H9 (cell line): ENCODE measurements at regions not wholly inside any gene's neighbourhood (a gene's known extent, or its start where the extent isn't known, plus 50 kb on each side); places are given as distances from the start of the nearest gene placed in this dataset.

ENCODE experiments used
- DNase-seq: peaks from one replicate; pipeline ENCODE4 v3.0.0-alpha.2; 2017
- H2AFZ ChIP-seq: one replicate; pipeline ENCODE4 v1.6.1; 2013; ENCODE audit warnings: mild to moderate bottlenecking, low read length, control low read depth, moderate library complexity
- H2AK5ac ChIP-seq: 2 replicates; pipeline ENCODE4 v1.6.1; 2013; ENCODE audit warnings: low read length, control low read depth, mixed read lengths; ENCODE audit not compliant: insufficient read length
- H2BK120ac ChIP-seq: one replicate; pipeline ENCODE4 v1.6.1; 2013; ENCODE audit warnings: low read depth, mild to moderate bottlenecking, low read length, control low read depth, inconsistent platforms; ENCODE audit not compliant: poor library complexity, severe bottlenecking
- H2BK12ac ChIP-seq: 2 replicates; pipeline ENCODE4 v1.6.1; 2013; ENCODE audit warnings: low read length, control low read depth, mixed read lengths, low read depth; ENCODE audit not compliant: insufficient read length
- H2BK15ac ChIP-seq: 2 replicates; pipeline ENCODE4 v1.6.1; 2013; ENCODE audit warnings: low read depth, low read length, control low read depth
- H2BK20ac ChIP-seq: one replicate; pipeline ENCODE4 v1.6.1; 2013; ENCODE audit warnings: low read depth, mild to moderate bottlenecking, low read length, control low read depth, inconsistent platforms; ENCODE audit not compliant: poor library complexity, severe bottlenecking
- H2BK5ac ChIP-seq: 2 replicates; pipeline ENCODE4 v1.6.1; 2013; ENCODE audit warnings: low read length, control low read depth, mixed read lengths; ENCODE audit not compliant: insufficient read length
- H3K14ac ChIP-seq: 2 replicates; pipeline ENCODE4 v1.6.1; 2013; ENCODE audit warnings: low read length, control low read depth; ENCODE audit not compliant: insufficient read depth
- H3K18ac ChIP-seq: 2 replicates; pipeline ENCODE4 v1.6.1; 2013; ENCODE audit warnings: low read depth, mild to moderate bottlenecking, mixed read lengths, low read length, control low read depth; ENCODE audit not compliant: insufficient read length
- H3K23ac ChIP-seq: 2 replicates; pipeline ENCODE4 v1.6.1; 2013; ENCODE audit warnings: low read length, control low read depth, mixed read lengths, low read depth; ENCODE audit not compliant: insufficient read length
- H3K23me2 ChIP-seq: 2 replicates; pipeline ENCODE4 v1.6.1; 2013; ENCODE audit warnings: low read depth, mild to moderate bottlenecking, mixed read lengths, low read length, control low read depth; ENCODE audit not compliant: insufficient read length, poor library complexity, severe bottlenecking
- H3K27ac ChIP-seq: 2 replicates; pipeline ENCODE4 v1.5.1; 2013; ENCODE audit warnings: low read length, control low read depth, mixed read lengths, low read depth; ENCODE audit not compliant: insufficient read length
- H3K27me3 ChIP-seq: 2 replicates; pipeline ENCODE4 v1.6.1; 2013; ENCODE audit warnings: low read length, control low read depth, inconsistent platforms; ENCODE audit not compliant: insufficient read depth
- H3K4ac ChIP-seq: 2 replicates; pipeline ENCODE4 v1.6.1; 2013; ENCODE audit warnings: low read depth, mild to moderate bottlenecking, control low read depth, inconsistent platforms, low read length, moderate library complexity
- H3K4me1 ChIP-seq: 2 replicates; pipeline ENCODE4 v1.6.1; 2013; ENCODE audit warnings: low read length, control low read depth, inconsistent platforms; ENCODE audit not compliant: insufficient read depth
- H3K4me2 ChIP-seq: 2 replicates; pipeline ENCODE4 v1.6.1; 2013; ENCODE audit warnings: low read length, control low read depth, mixed read lengths; ENCODE audit not compliant: insufficient read length, insufficient read depth
- H3K56ac ChIP-seq: 2 replicates; pipeline ENCODE4 v1.6.1; 2013; ENCODE audit warnings: low read depth, mild to moderate bottlenecking, mixed read lengths, low read length, control low read depth; ENCODE audit not compliant: insufficient read length
- H3K79me1 ChIP-seq: 2 replicates; pipeline ENCODE4 v1.6.1; 2013; ENCODE audit warnings: low read depth, mild to moderate bottlenecking, moderate library complexity, low read length, control low read depth, inconsistent platforms; ENCODE audit not compliant: insufficient read depth, poor library complexity, severe bottlenecking
- H3K79me2 ChIP-seq: 2 replicates; pipeline ENCODE4 v1.6.1; 2013; ENCODE audit warnings: low read length, control low read depth, inconsistent platforms; ENCODE audit not compliant: insufficient read depth
- H3K9ac ChIP-seq: 2 replicates; pipeline ENCODE4 v1.6.1; 2013; ENCODE audit warnings: low read length, control low read depth, mixed read lengths; ENCODE audit not compliant: insufficient read length; ENCODE audit errors: extremely low read depth
- H3K9me3 ChIP-seq: one replicate; pipeline ENCODE4 v1.6.1; 2013; ENCODE audit warnings: low read depth, low read length, inconsistent platforms; ENCODE audit not compliant: control insufficient read depth
- H3T11ph ChIP-seq: one replicate; pipeline ENCODE4 v1.6.1; 2013; ENCODE audit warnings: mild to moderate bottlenecking, low read length, control low read depth, inconsistent platforms
- H4K20me1 ChIP-seq: one replicate; pipeline ENCODE4 v1.6.1; 2013; ENCODE audit not compliant: control insufficient read depth, insufficient read length, insufficient read depth
- H4K5ac ChIP-seq: 2 replicates; pipeline ENCODE4 v1.6.1; 2013; ENCODE audit warnings: low read depth, mild to moderate bottlenecking, mixed read lengths, low read length, control low read depth; ENCODE audit not compliant: insufficient read length
- H4K8ac ChIP-seq: replicated peaks from 2 replicates; pipeline ENCODE4 v1.6.1; 2013; ENCODE audit warnings: low read length, control low read depth, mixed read lengths, low read depth; ENCODE audit not compliant: insufficient read length
- H4K91ac ChIP-seq: 2 replicates; pipeline ENCODE4 v1.6.1; 2013; ENCODE audit warnings: low read depth, mild to moderate bottlenecking, moderate library complexity, mixed read lengths, low read length, control low read depth; ENCODE audit not compliant: insufficient read length
- H3K27ac Mint-ChIP-seq, 3 experiments: 2 replicates in 2 of 3; 3 replicates in 1 of 3; pipeline ENCODE4 v1.8.0; 2020 to 2021; ENCODE audit warnings: mixed read lengths in 3 of 3, mild to moderate bottlenecking in 1 of 3, moderate library complexity in 1 of 3
- H3K27me3 Mint-ChIP-seq: 2 replicates; pipeline ENCODE4 v1.8.0; 2021; ENCODE audit warnings: low read depth, mild to moderate bottlenecking, moderate library complexity, mixed read lengths
- H3K36me3 Mint-ChIP-seq, 3 experiments: 2 replicates in 2 of 3; 3 replicates in 1 of 3; pipeline ENCODE4 v1.8.0; 2020 to 2021; ENCODE audit warnings: low read depth in 3 of 3, mixed read lengths in 3 of 3; ENCODE audit not compliant: insufficient read depth in 1 of 3
- H3K4me1 Mint-ChIP-seq, 2 experiments: 2 replicates each; pipeline ENCODE4 v1.8.0; 2020; ENCODE audit warnings: mixed read lengths in 2 of 2
- H3K4me3 Mint-ChIP-seq, 2 experiments: 2 replicates in 1 of 2; 3 replicates in 1 of 2; pipeline ENCODE4 v1.8.0; 2020 to 2021; ENCODE audit warnings: mild to moderate bottlenecking in 2 of 2, mixed read lengths in 2 of 2, moderate library complexity in 1 of 2
- H3K9me3 Mint-ChIP-seq, 2 experiments: 2 replicates in 1 of 2; 3 replicates in 1 of 2; pipeline ENCODE4 v1.8.0; 2020; ENCODE audit warnings: mild to moderate bottlenecking in 2 of 2, mixed read lengths in 2 of 2, moderate library complexity in 1 of 2
- CTCF ChIP-seq: fragments of 200-600 bp; sonication (generic); conservative IDR thresholded peaks from 3 replicates; pipeline ENCODE4 v1.8.0; 2021; ENCODE audit warnings: antibody characterized with exemption, mild to moderate bottlenecking
- WGBS: extraction: QIAGEN DNeasy Blood & Tissue Kit; methylation state at CpG from one replicate; pipeline ENCODE4 v1.1.7; 2013; ENCODE audit warnings: missing lambda C conversion rate, low lambda C conversion rate, mixed read lengths; ENCODE audit not compliant: insufficient read length; ENCODE audit errors: extremely low coverage; 5-methylcytosine and 5-hydroxymethylcytosine counted together

- H4K91ac ChIP-seq, result no peak overlapping the region
- Mint-ChIP-seq H3K36me3 (peaks cover 0 to 40% (median 26%) of the 10 kb centered on the region in 3 experiments; a peak in 5 of 7 replicates), H3K27ac (peak overlapping the region; percentile 27 to 84 (median 72); a peak in 5 of 7 replicates), H3K4me1 (peaks cover 31 to 38% of the 10 kb centered on the region in 2 experiments), H3K9me3 (peaks cover 32 to 34% of the 10 kb centered on the region in 2 experiments), H3K4me3 (no peak overlapping the region), H3K27me3 (peaks cover 3% of the 10 kb centered on the region; the same call in 1 of the 2 replicates)
- no peak overlapping the region for H2AFZ ChIP-seq
- no peaks in the 10 kb centered on the region for H3K23me2 ChIP-seq
- H4K8ac ChIP-seq, result no peak overlapping the region
- H3K79me2 ChIP-seq, result no peaks in the 10 kb centered on the region
- H3K27ac ChIP-seq, result no peak overlapping the region
- peak; percentile 53 for TF ChIP-seq CTCF
- H2BK5ac ChIP-seq, result no peak overlapping the region
- H3K4me1 ChIP-seq, result no peaks in the 10 kb centered on the region
- no peak overlapping the region for H3K9ac ChIP-seq
- H2BK120ac ChIP-seq, result no peak overlapping the region
- no CpG with 5 or more reads among the region's 4 CpGs for WGBS
- no peak overlapping the region for H3K18ac ChIP-seq
- no peak overlapping the region for H3K56ac ChIP-seq
- H3K23ac ChIP-seq, result no peak overlapping the region
- H3K4ac ChIP-seq, result no peak overlapping the region
- H3T11ph ChIP-seq, result no peak overlapping the region
- H4K20me1 ChIP-seq, result no peaks in the 10 kb centered on the region
- no peak overlapping the region for H4K5ac ChIP-seq
- no peak overlapping the region for H3K14ac ChIP-seq
- H3K4me2 ChIP-seq, result no peak overlapping the region
- no peak for DNase-seq
- H2BK15ac ChIP-seq, result no peak overlapping the region
- peaks cover 30% of the 10 kb centered on the region for H3K9me3 ChIP-seq
- H3K27me3 ChIP-seq, result no peaks in the 10 kb centered on the region
- H2BK20ac ChIP-seq, result no peak overlapping the region
- H3K79me1 ChIP-seq, result no peaks in the 10 kb centered on the region
- no peak overlapping the region for H2AK5ac ChIP-seq
- no peak overlapping the region for H2BK12ac ChIP-seq
Measured at GRCh38 chr2:122927710-122928557, 1097.2 kb upstream of the CNTNAP5 start.
